Fibroblast of mammary gland (primary cell): ENCODE measurements at regions not wholly inside any gene's neighbourhood (a gene's known extent, or its start where the extent isn't known, plus 50 kb on each side); places are given as distances from the start of the nearest gene placed in this dataset.
"Not testable (repeated sequence)": the region's sequence is repeated elsewhere in the genome, so short reads cannot be mapped to it uniquely, and the experiment has no call there.

Experiments
- DNase-seq: peaks from one replicate; pipeline ENCODE4 v3.0.0-alpha.2; 2010; ENCODE audit warnings: low read depth
- H3K4me3 ChIP-seq: 2 replicates; pipeline ENCODE4 v1.5.1; 2011; ENCODE audit warnings: low read depth, mild to moderate bottlenecking, low read length, moderate library complexity; ENCODE audit not compliant: control insufficient read depth
- TF ChIP-seq, protein P1 (sequence below): conservative IDR thresholded peaks from 2 replicates; pipeline ENCODE4 v1.5.1; 2011; ENCODE audit warnings: low read depth, low read length, inconsistent platforms; ENCODE audit not compliant: control insufficient read depth, insufficient read depth

GRCh38 chr2:123783164-123783563 is 241.9 kb upstream of the CNTNAP5 start:
- no peak for DNase-seq
- TF ChIP-seq, protein P1, sequence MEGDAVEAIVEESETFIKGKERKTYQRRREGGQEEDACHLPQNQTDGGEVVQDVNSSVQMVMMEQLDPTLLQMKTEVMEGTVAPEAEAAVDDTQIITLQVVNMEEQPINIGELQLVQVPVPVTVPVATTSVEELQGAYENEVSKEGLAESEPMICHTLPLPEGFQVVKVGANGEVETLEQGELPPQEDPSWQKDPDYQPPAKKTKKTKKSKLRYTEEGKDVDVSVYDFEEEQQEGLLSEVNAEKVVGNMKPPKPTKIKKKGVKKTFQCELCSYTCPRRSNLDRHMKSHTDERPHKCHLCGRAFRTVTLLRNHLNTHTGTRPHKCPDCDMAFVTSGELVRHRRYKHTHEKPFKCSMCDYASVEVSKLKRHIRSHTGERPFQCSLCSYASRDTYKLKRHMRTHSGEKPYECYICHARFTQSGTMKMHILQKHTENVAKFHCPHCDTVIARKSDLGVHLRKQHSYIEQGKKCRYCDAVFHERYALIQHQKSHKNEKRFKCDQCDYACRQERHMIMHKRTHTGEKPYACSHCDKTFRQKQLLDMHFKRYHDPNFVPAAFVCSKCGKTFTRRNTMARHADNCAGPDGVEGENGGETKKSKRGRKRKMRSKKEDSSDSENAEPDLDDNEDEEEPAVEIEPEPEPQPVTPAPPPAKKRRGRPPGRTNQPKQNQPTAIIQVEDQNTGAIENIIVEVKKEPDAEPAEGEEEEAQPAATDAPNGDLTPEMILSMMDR = no peak
- no peak overlapping the region for H3K4me3 ChIP-seq

- TF ChIP-seq, protein P1 = no peak
- no peak for DNase-seq
- no peak overlapping the region for H3K4me3 ChIP-seq
Measured at GRCh38 chr2:123785332-123785731, 239.8 kb upstream of the CNTNAP5 start.

GRCh38 chr2:123791207-123791606 is 233.9 kb upstream of the CNTNAP5 start:
- TF ChIP-seq, protein P1 = no peak
- no peak overlapping the region for H3K4me3 ChIP-seq
- DNase-seq = no peak

- DNase-seq = no peak
- no peak overlapping the region for H3K4me3 ChIP-seq
- TF ChIP-seq, protein P1 = no peak
Measured at GRCh38 chr2:123791684-123792083, 233.4 kb upstream of the CNTNAP5 start.

DNA sequence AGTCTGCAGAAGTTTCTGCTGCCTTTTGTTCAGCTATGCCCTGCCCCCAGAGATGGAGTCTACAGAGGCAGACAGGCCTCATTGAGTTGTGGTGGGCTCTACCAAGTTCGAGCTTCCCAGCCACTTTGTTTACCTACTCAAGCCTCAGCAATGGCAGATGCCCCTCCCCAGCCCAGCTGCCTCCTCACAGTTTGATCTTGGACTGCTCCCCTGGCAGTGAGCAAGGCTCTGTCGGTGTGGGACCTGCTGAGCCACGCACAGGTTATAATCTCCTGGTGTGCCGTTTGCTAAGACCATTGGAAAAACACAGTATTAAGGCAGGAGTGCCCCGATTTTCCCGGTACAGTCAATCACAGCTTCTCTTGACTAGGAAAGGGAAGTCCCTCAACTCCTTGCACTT is 221.0 kb upstream of the CNTNAP5 start:
- DNase-seq, H3K4me3 ChIP-seq: not testable (repeated sequence)

- not testable (repeated sequence) for H3K4me3 ChIP-seq, DNase-seq
Measured at GRCh38 chr2:123805746-123806145, 219.3 kb upstream of the CNTNAP5 start.

DNA sequence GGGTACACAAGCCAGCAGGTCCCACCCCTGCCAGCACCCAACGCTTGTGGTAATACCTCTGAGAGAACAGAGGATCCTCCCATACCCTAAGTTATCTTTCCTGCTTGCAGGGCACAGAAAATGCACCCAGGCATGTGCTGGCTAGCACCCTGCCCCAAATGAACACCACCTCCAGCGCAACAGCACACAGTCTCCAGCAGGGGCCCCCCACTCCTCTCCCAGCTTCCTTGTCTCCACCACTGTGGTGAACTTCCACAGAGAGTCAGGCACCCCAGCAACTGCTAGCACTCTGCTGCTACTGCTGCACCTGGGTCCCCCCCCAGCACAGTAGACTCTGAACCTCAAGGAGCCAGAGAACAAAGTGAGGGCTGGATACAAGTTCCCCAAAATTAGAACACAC is 216.8 kb upstream of the CNTNAP5 start:
- no peak overlapping the region for H3K4me3 ChIP-seq
- TF ChIP-seq, protein P1 = no peak
- no peak for DNase-seq

DNA sequence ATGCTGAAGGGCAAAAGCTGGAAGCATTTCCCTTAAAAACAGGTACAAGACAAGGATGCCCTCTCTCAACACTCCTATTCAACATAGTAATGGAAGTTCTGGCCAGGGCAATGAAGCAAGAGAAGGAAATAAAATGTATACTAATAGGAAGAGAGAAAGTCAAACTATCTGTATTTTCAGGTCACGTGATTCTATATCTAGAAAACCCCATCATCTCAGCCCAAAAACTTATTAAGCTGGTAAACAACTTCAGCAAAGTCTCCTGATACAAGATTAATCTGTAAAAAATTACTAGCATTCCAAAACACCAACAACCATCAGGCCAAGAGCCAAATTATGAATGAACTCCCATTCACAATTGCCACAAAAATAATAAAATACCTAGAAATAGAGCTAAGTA is 213.2 kb upstream of the CNTNAP5 start:
- TF ChIP-seq, protein P1 = no peak
- H3K4me3 ChIP-seq = no peak overlapping the region
- no peak for DNase-seq
